Suprapubic skin (tissue), 4 donors: ENCODE measurements at regions not wholly inside any gene's neighbourhood (a gene's known extent, or its start where the extent isn't known, plus 50 kb on each side); places are given as distances from the start of the nearest gene placed in this dataset.

Experiments
- DNase-seq, 2 donors: peaks; one replicate each; pipeline ENCODE4 v3.0.0-alpha.2; 2019; ENCODE audit warnings: low spot score in 2 of 2
- H3K27ac ChIP-seq: fragments of 200-600 bp; sonication (generic); one replicate; pipeline ENCODE4 v1.5.1; 2019
- H3K27me3 ChIP-seq: fragments of 200-600 bp; sonication (generic); one replicate; pipeline ENCODE4 v1.5.1; 2019
- H3K36me3 ChIP-seq: fragments of 200-600 bp; sonication (generic); one replicate; pipeline ENCODE4 v1.5.1; 2019
- H3K4me1 ChIP-seq: fragments of 200-600 bp; sonication (generic); one replicate; pipeline ENCODE4 v1.5.1; 2019
- H3K4me3 ChIP-seq: fragments of 200-600 bp; sonication (generic); one replicate; pipeline ENCODE4 v1.5.1; 2019; ENCODE audit warnings: mild to moderate bottlenecking
- H3K9me3 ChIP-seq: fragments of 200-600 bp; sonication (generic); one replicate; pipeline ENCODE4 v1.5.1; 2019
- EP300 ChIP-seq: sonication (generic); formaldehyde crosslinking; IDR thresholded peaks from one replicate; pipeline ENCODE4 v1.6.1; 2017; ENCODE audit warnings: antibody characterized with exemption
- POLR2A ChIP-seq, 2 donors: fragments of 450-650 bp; IDR thresholded peaks; one replicate each; pipeline ENCODE4 v1.6.1; 2017; ENCODE audit warnings: antibody characterized with exemption in 2 of 2, mild to moderate bottlenecking in 2 of 2, moderate library complexity in 2 of 2
- POLR2AphosphoS5 ChIP-seq, 3 donors: sonication (generic); formaldehyde crosslinking; IDR thresholded peaks; one replicate each; pipeline ENCODE4 v1.6.1; 2017; ENCODE audit warnings: antibody characterized with exemption in 3 of 3
- WGBS: methylation state at CpG from one replicate; pipeline ENCODE4 v1.1.5; 2018; 5-methylcytosine and 5-hydroxymethylcytosine counted together
- TF ChIP-seq, protein P1 (sequence below), 2 donors: fragments of 200-600 bp in 1 of 2; fragments of 450-650 bp in 1 of 2; sonication (generic) in 1 of 2; IDR thresholded peaks; one replicate each; pipeline ENCODE4 v1.5.1; 2016 to 2019; ENCODE audit warnings: antibody characterized with exemption in 2 of 2, mild to moderate bottlenecking in 1 of 2, moderate library complexity in 1 of 2

DNA sequence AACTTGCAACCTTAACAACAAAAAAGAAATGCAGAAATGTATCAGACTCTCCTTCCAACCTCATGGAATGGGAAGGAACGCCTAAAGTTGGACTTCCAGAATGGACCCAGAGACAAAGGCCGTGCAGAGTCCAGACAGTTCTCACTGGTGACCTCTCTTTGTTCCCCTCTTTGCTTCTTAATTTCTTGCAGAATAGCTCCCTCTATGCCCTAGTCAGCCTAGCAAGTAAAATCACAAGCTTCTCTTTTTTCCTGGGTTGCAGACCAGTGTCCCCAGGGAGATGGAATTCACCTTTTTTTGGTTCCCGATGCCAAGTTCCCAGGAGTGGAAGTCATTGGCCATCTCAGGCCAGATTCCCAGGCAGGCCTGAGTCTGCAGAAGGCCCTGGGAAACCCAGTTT lies 278.0 kb downstream of the CCSER2 start:
- Histone ChIP-seq H3K27me3 (peaks cover 5% of the 10 kb centered on the region), H3K27ac (no peak overlapping the region), H3K36me3 (no peaks in the 10 kb centered on the region), H3K4me1 (no peaks in the 10 kb centered on the region), H3K4me3 (no peak overlapping the region), H3K9me3 (no peaks in the 10 kb centered on the region)
- TF ChIP-seq POLR2AphosphoS5 (IDR thresholded peaks at IDR 0.05): no peak
- TF ChIP-seq, protein P1, sequence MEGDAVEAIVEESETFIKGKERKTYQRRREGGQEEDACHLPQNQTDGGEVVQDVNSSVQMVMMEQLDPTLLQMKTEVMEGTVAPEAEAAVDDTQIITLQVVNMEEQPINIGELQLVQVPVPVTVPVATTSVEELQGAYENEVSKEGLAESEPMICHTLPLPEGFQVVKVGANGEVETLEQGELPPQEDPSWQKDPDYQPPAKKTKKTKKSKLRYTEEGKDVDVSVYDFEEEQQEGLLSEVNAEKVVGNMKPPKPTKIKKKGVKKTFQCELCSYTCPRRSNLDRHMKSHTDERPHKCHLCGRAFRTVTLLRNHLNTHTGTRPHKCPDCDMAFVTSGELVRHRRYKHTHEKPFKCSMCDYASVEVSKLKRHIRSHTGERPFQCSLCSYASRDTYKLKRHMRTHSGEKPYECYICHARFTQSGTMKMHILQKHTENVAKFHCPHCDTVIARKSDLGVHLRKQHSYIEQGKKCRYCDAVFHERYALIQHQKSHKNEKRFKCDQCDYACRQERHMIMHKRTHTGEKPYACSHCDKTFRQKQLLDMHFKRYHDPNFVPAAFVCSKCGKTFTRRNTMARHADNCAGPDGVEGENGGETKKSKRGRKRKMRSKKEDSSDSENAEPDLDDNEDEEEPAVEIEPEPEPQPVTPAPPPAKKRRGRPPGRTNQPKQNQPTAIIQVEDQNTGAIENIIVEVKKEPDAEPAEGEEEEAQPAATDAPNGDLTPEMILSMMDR (IDR thresholded peaks at IDR 0.05): no peak
- TF ChIP-seq EP300: no peak
- TF ChIP-seq POLR2A (IDR thresholded peaks at IDR 0.05): no peak
- 68% methylated on average over 3 of the region's 3 CpGs for WGBS
- DNase-seq: no peak

DNA sequence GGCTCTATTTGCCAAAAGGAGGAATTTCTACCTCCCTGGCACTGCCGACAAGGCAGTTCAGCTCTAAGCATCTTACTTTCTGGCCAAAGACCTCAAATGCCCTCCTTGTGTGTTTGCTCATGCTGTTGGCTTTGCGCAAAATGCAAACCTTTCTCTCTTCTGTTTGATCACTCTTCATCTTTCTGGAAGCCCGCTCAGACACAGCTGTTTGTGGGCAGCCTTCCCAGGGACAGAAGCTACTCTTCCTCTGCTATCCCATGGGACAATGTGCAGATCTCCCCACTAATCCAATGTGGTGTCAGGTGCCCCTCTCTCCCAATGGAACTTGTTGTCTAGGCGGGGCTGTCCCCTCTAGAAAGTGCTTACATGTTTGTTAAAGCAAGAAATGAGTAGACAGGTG lies 278.7 kb downstream of the CCSER2 start:
- H3K4me1 ChIP-seq: no peaks in the 10 kb centered on the region
- 74% methylated on average over 4 of the region's 4 CpGs for WGBS
- TF ChIP-seq EP300 (no peak), POLR2AphosphoS5 (IDR thresholded peaks at IDR 0.05) (no peak), POLR2A (IDR thresholded peaks at IDR 0.05) (no peak)
- TF ChIP-seq, protein P1 (IDR thresholded peaks at IDR 0.05): no peak
- no peak overlapping the region for H3K27ac ChIP-seq
- H3K36me3 ChIP-seq: no peaks in the 10 kb centered on the region
- peaks cover 5% of the 10 kb centered on the region for H3K27me3 ChIP-seq
- no peak overlapping the region for H3K4me3 ChIP-seq
- DNase-seq: no peak
- H3K9me3 ChIP-seq: no peaks in the 10 kb centered on the region

DNA sequence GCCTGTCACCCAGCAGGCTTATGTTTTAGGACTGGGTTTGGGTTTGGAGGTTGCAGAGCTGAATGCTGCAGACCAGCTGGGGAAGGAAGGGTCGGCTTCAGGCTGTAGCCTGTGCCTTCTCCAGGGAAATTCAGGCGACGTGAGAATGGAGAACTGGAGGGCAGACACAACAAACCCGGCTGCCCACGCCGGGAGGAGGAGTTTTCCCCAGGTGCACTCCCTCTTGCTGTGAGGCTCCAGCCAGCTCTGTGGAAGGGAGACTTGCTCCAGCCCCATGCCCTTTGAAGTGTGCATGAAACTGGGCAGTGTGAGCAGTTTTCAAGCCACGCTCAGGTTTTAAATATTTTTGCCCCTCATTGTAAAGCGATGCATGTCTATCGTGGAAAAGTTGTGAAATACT lies 279.1 kb downstream of the CCSER2 start:
- no peak for DNase-seq
- Histone ChIP-seq H3K9me3 (no peaks in the 10 kb centered on the region), H3K36me3 (no peaks in the 10 kb centered on the region), H3K4me1 (no peaks in the 10 kb centered on the region), H3K4me3 (no peak overlapping the region), H3K27ac (no peak overlapping the region), H3K27me3 (peaks cover 5% of the 10 kb centered on the region)
- 39% methylated on average over 9 of the region's 9 CpGs for WGBS
- TF ChIP-seq EP300 (no peak), POLR2AphosphoS5 (IDR thresholded peaks at IDR 0.05) (no peak), POLR2A (IDR thresholded peaks at IDR 0.05) (no peak)
- TF ChIP-seq, protein P1 (IDR thresholded peaks at IDR 0.05): no peak

DNA sequence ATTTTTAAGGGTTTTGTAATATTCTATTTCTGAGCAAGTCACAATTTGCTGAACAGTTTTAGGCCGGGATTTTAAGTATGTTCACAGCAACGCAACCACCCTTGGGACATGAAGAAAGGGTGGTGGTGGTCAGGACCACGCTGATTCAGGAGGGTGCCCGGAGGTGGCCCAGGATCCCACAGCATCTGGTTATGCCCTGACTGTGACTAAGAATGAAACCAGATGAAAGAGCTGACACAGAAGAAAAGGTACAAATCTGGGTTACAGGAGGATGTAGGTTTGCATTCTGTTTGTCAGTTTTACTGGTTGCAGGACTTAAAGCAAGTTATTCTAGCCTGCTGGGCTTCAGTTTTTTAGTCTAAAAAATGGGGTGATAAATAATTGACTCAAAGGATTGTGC lies 279.7 kb downstream of the CCSER2 start:
- Histone ChIP-seq H3K4me3 (no peak overlapping the region), H3K4me1 (no peaks in the 10 kb centered on the region), H3K9me3 (no peaks in the 10 kb centered on the region), H3K27me3 (peaks cover 5% of the 10 kb centered on the region), H3K27ac (no peak overlapping the region), H3K36me3 (no peaks in the 10 kb centered on the region)
- TF ChIP-seq POLR2AphosphoS5 (IDR thresholded peaks at IDR 0.05) (no peak), EP300 (no peak), POLR2A (IDR thresholded peaks at IDR 0.05) (no peak)
- TF ChIP-seq, protein P1 (IDR thresholded peaks at IDR 0.05): no peak
- no peak for DNase-seq
- 90% methylated on average over 4 of the region's 4 CpGs for WGBS

DNA sequence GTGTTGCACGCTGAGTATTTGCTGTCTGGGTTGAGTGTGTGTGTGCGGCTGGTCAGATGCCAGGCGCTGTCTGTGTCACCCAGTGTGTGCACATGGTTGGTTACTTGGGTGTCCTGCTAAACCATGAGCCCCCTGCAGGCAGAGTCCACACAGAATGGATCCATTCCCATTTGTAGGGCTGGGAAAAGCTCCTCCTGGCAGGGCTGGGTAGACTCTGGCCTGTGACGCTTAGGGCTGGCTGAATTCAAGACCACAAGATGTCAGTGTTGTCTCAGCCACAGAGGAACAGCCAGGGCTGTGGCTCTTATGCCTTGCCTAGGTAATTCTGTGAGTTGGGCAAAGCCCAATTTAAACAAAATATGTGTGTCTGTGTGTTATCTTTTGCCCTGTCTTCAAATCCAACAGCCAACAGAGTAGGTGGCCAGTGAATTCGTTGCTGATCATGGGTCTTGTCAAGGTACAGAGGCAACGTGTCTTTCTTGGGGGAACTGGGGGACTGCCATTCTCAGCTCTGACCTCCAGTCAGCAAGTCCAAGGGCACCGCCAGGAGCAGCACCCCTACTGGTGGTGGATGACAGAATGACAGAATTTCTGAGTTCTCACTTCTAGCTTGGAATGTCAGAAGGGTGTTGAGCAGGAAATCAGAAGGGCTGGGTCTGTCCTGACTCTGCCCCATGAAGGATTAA lies 285.1 kb downstream of the CCSER2 start:
- Histone ChIP-seq H3K9me3 (no peaks in the 10 kb centered on the region), H3K27ac (no peak overlapping the region), H3K36me3 (no peaks in the 10 kb centered on the region), H3K4me1 (no peaks in the 10 kb centered on the region), H3K27me3 (peaks cover 5% of the 10 kb centered on the region), H3K4me3 (no peak overlapping the region)
- TF ChIP-seq POLR2AphosphoS5 (IDR thresholded peaks at IDR 0.05) (no peak), POLR2A (IDR thresholded peaks at IDR 0.05) (no peak), EP300 (no peak)
- TF ChIP-seq, protein P1 (IDR thresholded peaks at IDR 0.05): no peak
- no peak for DNase-seq
- WGBS: 35% methylated on average over 7 of the region's 7 CpGs
